ENCODE measurements at regions not wholly inside any gene's neighbourhood (a gene's known extent, or its start where the extent isn't known, plus 50 kb on each side); places are given as distances from the start of the nearest gene placed in this dataset.

GRCh38 chr11:96781082-96781481 is 391.3 kb downstream of the JRKL start:
- TF ChIP-seq OTX1 (CRISPR knock-in tag; IDR thresholded peaks at IDR 0.05), result no peak
- TF ChIP-seq, protein P1, sequence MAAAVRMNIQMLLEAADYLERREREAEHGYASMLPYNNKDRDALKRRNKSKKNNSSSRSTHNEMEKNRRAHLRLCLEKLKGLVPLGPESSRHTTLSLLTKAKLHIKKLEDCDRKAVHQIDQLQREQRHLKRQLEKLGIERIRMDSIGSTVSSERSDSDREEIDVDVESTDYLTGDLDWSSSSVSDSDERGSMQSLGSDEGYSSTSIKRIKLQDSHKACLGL (CRISPR knock-in tag; IDR thresholded peaks at IDR 0.05; ENCODE audit: borderline replicate concordance, poor library complexity, severe bottlenecking), result no peak
- TF ChIP-seq, protein P2, sequence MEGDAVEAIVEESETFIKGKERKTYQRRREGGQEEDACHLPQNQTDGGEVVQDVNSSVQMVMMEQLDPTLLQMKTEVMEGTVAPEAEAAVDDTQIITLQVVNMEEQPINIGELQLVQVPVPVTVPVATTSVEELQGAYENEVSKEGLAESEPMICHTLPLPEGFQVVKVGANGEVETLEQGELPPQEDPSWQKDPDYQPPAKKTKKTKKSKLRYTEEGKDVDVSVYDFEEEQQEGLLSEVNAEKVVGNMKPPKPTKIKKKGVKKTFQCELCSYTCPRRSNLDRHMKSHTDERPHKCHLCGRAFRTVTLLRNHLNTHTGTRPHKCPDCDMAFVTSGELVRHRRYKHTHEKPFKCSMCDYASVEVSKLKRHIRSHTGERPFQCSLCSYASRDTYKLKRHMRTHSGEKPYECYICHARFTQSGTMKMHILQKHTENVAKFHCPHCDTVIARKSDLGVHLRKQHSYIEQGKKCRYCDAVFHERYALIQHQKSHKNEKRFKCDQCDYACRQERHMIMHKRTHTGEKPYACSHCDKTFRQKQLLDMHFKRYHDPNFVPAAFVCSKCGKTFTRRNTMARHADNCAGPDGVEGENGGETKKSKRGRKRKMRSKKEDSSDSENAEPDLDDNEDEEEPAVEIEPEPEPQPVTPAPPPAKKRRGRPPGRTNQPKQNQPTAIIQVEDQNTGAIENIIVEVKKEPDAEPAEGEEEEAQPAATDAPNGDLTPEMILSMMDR (IDR thresholded peaks at IDR 0.05 in 2 of 3, conservative IDR thresholded peaks at IDR 0.05 in 1 of 3; ENCODE audit: insufficient read depth in 2 of 3, low read depth in 1 of 3, low read length in 3 of 3), result no peak
- no peak for TF ChIP-seq NKRF (IDR thresholded peaks at IDR 0.05; ENCODE audit: borderline replicate concordance)
- TF ChIP-seq POLR2AphosphoS5 (IDR thresholded peaks at IDR 0.05; ENCODE audit: control insufficient read depth, insufficient read depth, low read depth, low read length), result no peak

Measured in K562 (cell line).